Osteocyte (in vitro differentiated cells): ENCODE measurements at regions not wholly inside any gene's neighbourhood (a gene's known extent, or its start where the extent isn't known, plus 50 kb on each side); places are given as distances from the start of the nearest gene placed in this dataset.
A peak's percentile ranks its signal among the peaks of the same experiment; 100 is the strongest.

Source experiments
- DNase-seq: peaks from one replicate; pipeline ENCODE4 v3.0.0; 2021; ENCODE audit warnings: mixed read lengths; ENCODE audit not compliant: unreplicated experiment; ENCODE audit errors: extremely low spot score
- H3K27ac Mint-ChIP-seq: one replicate; pipeline ENCODE4 v1.8.0; 2021; ENCODE audit warnings: mild to moderate bottlenecking, mixed read lengths; ENCODE audit not compliant: unreplicated experiment
- H3K27me3 Mint-ChIP-seq: one replicate; pipeline ENCODE4 v1.8.0; 2021; ENCODE audit warnings: mixed read lengths; ENCODE audit not compliant: unreplicated experiment
- H3K36me3 Mint-ChIP-seq: one replicate; pipeline ENCODE4 v1.8.0; 2021; ENCODE audit warnings: mixed read lengths; ENCODE audit not compliant: unreplicated experiment
- H3K4me1 Mint-ChIP-seq: one replicate; pipeline ENCODE4 v1.8.0; 2021; ENCODE audit warnings: mixed read lengths; ENCODE audit not compliant: unreplicated experiment
- H3K4me3 Mint-ChIP-seq: one replicate; pipeline ENCODE4 v1.8.0; 2021; ENCODE audit warnings: mild to moderate bottlenecking, moderate library complexity, mixed read lengths; ENCODE audit not compliant: unreplicated experiment
- H3K9me3 Mint-ChIP-seq: one replicate; pipeline ENCODE4 v1.8.0; 2021; ENCODE audit warnings: mixed read lengths; ENCODE audit not compliant: unreplicated experiment
- TF ChIP-seq, protein P1 (sequence below): fragments of 200-600 bp; sonication (generic); IDR thresholded peaks from 2 replicates; pipeline ENCODE4 v1.5.0; 2021; ENCODE audit warnings: antibody characterized with exemption, mild to moderate bottlenecking, moderate library complexity

DNA sequence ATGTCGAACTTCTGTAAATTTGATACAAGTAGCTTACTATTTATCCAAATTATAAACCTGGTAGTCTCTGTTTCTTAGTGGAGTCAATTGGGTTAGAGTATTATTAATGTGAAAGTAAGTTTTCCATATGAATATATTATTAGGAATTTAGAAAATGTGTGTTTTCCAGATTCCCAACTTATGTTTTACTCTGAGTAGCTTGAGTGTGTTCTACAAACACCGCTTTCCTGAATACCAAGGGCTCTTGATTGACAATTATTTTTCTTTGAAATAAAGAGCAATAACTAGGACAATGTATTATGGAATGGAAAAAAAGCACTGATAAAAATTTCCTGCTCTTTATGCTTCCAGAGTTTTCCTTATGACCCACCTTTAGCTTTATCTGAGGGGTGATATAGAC lies 233.6 kb downstream of the POSTN start:
- no peaks in the 10 kb centered on the region for H3K27me3 Mint-ChIP-seq
- H3K27ac Mint-ChIP-seq = peak overlapping the region; percentile 70
- no peak for DNase-seq
- H3K4me1 Mint-ChIP-seq = peaks cover 51% of the 10 kb centered on the region
- TF ChIP-seq, protein P1, sequence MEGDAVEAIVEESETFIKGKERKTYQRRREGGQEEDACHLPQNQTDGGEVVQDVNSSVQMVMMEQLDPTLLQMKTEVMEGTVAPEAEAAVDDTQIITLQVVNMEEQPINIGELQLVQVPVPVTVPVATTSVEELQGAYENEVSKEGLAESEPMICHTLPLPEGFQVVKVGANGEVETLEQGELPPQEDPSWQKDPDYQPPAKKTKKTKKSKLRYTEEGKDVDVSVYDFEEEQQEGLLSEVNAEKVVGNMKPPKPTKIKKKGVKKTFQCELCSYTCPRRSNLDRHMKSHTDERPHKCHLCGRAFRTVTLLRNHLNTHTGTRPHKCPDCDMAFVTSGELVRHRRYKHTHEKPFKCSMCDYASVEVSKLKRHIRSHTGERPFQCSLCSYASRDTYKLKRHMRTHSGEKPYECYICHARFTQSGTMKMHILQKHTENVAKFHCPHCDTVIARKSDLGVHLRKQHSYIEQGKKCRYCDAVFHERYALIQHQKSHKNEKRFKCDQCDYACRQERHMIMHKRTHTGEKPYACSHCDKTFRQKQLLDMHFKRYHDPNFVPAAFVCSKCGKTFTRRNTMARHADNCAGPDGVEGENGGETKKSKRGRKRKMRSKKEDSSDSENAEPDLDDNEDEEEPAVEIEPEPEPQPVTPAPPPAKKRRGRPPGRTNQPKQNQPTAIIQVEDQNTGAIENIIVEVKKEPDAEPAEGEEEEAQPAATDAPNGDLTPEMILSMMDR = no peak
- no peaks in the 10 kb centered on the region for H3K36me3 Mint-ChIP-seq
- no peak overlapping the region for H3K4me3 Mint-ChIP-seq
- H3K9me3 Mint-ChIP-seq = peaks cover 10% of the 10 kb centered on the region

DNA sequence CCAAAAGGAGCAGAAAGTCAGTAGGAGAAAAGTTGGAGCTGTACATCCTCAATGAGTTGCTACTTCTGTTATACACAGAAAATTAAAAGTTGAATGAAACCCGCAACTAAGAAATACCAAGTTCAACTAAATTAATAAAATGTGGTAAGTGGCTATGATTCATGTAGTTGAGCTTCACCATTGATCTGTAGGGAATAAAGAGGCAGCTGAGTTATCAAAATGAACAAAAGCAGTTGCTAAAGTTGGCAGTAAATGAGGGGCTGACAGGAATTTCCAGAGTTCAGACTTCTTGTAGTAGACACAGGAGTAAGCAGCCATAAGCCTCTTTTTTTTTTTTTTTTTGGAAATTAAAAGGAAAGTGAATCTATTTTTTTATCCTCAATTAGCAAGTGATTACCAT lies 234.6 kb downstream of the POSTN start:
- no peak for DNase-seq
- Mint-ChIP-seq H3K36me3 (no peaks in the 10 kb centered on the region), H3K4me3 (no peak overlapping the region), H3K4me1 (peaks cover 51% of the 10 kb centered on the region), H3K9me3 (peaks cover 10% of the 10 kb centered on the region), H3K27me3 (no peaks in the 10 kb centered on the region), H3K27ac (no peak overlapping the region)
- TF ChIP-seq, protein P1 = no peak

DNA sequence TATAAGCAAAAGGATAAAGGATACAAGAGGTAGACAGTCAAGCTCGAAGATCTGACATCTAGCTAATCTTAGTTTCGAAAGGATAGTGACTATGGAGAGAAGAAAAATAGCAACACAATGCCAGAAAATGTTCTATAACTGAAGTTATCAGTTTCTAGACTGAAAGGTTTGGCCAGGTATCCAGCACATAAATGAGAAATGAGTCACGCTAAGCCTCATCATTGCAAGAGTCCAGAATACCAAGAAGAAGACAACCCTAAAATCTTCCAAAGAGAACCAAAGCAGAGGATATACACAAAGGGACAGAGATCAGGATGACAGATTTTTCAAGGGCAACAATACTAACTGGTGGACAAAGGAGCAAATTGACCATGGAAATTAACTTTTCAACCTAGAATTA lies 237.0 kb downstream of the POSTN start:
- TF ChIP-seq, protein P1 = no peak
- Mint-ChIP-seq H3K4me3 (no peak overlapping the region), H3K27me3 (no peaks in the 10 kb centered on the region), H3K36me3 (no peaks in the 10 kb centered on the region), H3K4me1 (peaks cover 43% of the 10 kb centered on the region), H3K9me3 (peaks cover 5% of the 10 kb centered on the region), H3K27ac (no peak overlapping the region)
- DNase-seq = no peak

DNA sequence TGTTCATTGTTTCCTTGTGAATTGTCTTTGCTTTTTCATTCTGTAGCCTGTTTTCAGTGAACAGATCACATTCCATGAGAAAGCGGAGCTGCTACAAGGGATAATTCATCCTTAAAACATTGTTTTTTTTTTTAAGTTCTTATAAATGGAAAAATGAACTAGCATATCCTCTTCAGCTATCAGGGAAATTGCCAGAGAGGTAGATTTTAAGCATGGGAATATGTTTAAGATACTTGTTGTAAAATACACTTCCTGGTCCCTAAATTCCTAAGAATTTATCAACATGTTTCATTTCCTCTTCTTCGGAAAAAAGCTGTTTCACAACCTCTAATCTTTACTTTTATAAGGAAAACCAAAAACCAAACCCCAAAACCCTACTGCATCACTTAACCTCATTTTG lies 238.0 kb downstream of the POSTN start:
- Mint-ChIP-seq H3K36me3 (no peaks in the 10 kb centered on the region), H3K27ac (peak overlapping the region; percentile 65), H3K9me3 (peaks cover 5% of the 10 kb centered on the region), H3K4me3 (no peak overlapping the region), H3K4me1 (peaks cover 34% of the 10 kb centered on the region), H3K27me3 (no peaks in the 10 kb centered on the region)
- no peak for DNase-seq
- TF ChIP-seq, protein P1 = no peak

DNA sequence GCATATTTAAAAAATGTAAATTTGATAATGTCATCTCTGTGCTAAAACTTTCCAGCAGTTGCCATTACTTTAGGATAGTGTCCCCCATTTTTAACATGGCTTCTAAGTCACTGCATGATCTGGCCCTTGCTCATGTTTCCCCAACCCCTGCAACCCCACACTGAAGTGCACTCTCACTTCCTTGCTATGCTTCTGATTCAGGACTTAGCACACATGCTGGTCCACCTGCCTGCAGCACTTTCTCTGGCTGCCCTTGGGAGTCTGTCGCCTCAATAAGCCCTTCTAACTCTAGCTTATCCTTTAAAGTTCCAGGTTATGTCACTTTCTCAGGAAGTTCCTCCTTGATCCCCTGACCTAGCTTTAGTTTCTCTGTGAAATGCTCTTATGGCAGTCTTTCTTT lies 241.0 kb downstream of the POSTN start:
- DNase-seq = no peak
- H3K9me3 Mint-ChIP-seq = no peaks in the 10 kb centered on the region
- no peaks in the 10 kb centered on the region for H3K27me3 Mint-ChIP-seq
- no peak overlapping the region for H3K4me3 Mint-ChIP-seq
- H3K27ac Mint-ChIP-seq = no peak overlapping the region
- TF ChIP-seq, protein P1 = no peak
- peaks cover 20% of the 10 kb centered on the region for H3K4me1 Mint-ChIP-seq
- H3K36me3 Mint-ChIP-seq = no peaks in the 10 kb centered on the region
